ENCODE measurements at regions not wholly inside any gene's neighbourhood (a gene's known extent, or its start where the extent isn't known, plus 50 kb on each side); places are given as distances from the start of the nearest gene placed in this dataset.

DNA sequence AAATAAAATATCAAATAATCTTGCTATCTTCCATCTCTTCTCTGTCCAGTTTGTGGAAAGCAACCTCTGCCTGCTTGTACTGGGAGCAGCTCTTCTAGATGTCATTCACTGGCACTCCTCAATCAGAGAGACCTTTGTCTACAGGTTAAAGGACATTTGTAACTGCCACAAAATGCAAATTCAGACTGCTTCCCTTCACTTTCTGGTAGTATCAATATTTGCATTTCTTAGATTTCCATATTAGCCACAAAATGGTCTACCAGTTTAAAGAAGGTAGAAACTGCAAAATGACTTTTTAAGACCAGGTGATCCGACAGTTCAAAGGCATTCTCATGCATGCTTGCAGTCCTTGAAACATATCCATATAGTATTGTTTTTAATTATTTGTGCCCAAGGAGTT, 51.7 kb upstream of the RCN1 start:
- DNase-seq (ENCODE audit: low spot score): no peak

DNA sequence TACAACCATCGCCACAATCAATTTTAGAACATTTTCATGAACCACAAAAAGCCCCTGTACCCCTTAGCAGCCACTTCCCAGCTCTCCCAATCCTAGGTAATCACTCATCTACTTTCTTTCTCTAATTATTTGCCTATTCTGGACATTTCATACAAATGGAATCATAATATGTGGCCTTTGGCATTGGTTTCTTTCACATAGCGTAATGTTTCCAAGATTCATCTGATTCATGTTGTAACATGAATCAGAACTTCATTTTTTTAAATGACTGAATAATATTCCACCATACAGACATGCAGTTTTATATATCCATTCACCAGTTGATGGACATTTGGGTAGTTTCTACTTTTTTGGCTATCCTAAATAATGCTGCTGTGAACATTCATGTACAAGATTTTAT, 56.2 kb upstream of the RCN1 start:
- DNase-seq (ENCODE audit: low spot score): no peak

DNA sequence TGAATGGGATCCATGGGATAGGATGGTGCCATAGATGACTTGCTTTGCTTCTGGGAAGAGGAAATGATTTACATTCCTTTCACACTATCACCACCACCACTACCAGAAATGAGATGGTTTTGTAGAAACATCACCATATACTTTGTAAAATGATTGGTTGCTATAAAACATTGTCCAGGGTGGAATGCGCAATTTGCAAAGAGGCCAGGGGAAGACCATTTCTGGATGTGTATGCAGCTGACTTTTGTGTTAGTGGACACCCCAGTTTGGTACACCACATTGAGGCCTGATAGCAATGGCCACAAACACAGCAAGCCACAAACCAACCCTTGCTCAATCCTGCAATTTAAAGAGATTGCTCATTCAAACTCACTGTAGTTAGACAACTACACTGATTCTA, 56.7 kb upstream of the RCN1 start:
- peak; percentile 89 for DNase-seq (ENCODE audit: low spot score)

- DNase-seq (ENCODE audit: low spot score): no peak
These were observed 57.4 kb upstream of the RCN1 start for GRCh38 chr11:32033491-32033890.

DNA sequence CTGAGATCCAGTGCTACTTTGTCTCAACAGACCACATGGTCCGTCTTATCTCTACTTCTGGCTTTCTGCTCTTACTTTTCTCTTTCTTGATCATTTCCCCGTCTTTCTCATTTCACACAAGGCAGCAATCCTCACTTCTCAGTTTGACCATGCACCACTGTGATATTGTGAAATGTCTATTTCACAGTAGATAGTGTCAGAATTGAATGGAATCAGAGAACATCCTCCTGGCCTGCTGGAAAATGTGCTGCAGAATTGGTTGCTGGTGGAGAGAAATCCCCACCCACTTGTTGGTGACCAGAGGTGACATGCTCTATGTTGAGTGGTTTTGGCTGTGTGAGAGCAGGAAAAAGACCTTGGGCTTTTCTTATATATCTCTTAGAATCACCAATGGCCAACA, 57.8 kb upstream of the RCN1 start:
- no peak for DNase-seq (ENCODE audit: low spot score)

- no peak for DNase-seq (ENCODE audit: low spot score)
These were observed 58.4 kb upstream of the RCN1 start for GRCh38 chr11:32032478-32032877.

GRCh38 chr11:32032052-32032451, 58.8 kb upstream of the RCN1 start:
- DNase-seq (ENCODE audit: low spot score): no peak

GRCh38 chr11:32030875-32031503, 59.9 kb upstream of the RCN1 start:
- no peak for DNase-seq (ENCODE audit: low spot score)

GRCh38 chr11:32029721-32030120, 61.2 kb upstream of the RCN1 start:
- DNase-seq (ENCODE audit: low spot score): no peak

GRCh38 chr11:32028201-32028600, 62.7 kb upstream of the RCN1 start:
- no peak for DNase-seq (ENCODE audit: low spot score)

- DNase-seq (ENCODE audit: low spot score): no peak
These were observed 64.1 kb upstream of the RCN1 start for GRCh38 chr11:32026766-32027165.

GRCh38 chr11:32024948-32025347, 65.9 kb upstream of the RCN1 start:
- no peak for DNase-seq (ENCODE audit: low spot score)

DNA sequence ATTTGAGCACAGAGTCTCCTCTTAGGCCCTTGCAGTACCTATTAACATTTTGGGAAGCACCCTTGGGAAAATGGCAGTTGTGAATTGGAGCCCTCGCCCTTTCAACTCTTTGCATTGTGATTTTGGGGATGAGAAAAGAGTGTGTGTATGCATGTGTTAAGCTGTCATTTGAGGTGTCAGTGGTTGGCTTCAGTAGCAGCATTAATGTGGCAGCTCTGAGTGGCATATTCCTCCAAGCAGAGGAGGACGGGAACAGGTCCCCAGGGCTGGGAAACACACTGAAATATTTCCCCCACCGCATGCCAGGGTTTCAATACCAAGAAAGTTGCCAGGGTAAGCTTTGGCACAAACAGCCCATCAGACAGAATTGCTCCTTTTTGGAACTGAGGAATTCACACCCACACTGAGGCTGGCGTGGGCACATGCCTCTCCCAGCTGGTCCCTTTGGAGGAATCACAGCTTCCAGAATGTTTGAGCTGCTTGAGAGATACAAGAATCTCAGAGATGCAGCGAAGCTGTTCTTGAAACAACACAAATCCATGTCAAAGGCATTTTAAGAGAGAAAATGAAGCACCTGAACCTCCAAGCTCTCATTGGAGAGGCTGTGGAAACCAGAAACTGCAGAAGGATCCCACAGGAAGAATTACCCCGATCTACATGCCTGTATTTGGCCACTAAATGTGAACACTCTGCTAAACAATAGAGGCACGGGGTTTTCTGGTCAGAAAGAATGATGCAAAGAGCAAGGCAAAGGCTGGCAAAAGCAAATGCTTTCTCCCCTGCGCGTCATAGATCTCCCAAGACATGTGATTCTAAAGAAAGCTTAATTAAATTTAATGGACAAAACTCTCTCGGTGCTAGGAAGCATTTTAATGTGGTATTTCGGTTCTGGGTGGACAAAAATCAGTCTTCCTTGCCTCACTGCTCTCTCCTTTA, 67.2 kb upstream of the RCN1 start:
- no peak for DNase-seq (ENCODE audit: low spot score)

- DNase-seq (ENCODE audit: low spot score): no peak
These were observed 72.2 kb upstream of the RCN1 start for GRCh38 chr11:32018672-32019071.

DNA sequence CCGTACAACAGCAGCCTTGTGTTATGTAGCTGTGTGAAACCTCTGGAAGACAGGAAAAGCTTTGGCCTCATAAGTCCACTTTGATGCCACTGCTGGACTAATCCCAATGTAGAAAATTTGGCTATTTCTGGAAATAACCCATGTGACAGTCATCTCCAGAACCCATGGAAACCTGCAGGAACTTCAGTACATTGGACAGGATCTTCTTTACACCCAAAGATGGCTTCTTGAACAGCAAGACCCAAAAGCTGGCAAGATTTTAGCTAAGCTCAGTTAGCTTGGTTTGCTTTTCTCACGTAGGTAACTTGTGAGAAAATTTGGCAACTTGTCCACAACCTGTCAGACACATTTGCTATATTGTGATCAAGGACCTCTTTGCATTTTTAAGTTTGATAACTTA, 74.8 kb upstream of the RCN1 start:
- no peak for DNase-seq (ENCODE audit: low spot score)

DNA sequence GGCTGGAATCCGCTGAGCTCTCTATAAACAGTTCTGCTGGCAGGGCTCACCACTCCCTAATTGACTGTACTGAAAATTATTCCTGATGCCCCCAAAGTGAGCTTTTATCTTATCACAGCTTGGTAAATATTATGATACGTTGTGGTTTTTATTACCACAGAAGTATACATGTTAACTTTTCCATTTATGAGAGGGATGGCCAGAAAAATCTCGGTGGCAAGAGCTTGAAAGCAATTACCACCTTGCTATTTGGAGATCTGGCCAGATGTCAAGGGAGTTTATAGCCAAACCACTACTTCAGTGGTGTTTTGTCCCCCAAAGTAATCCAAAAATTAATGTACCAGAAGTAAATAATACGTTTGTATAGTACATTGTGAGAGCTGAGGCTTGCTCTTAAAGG, 75.4 kb upstream of the RCN1 start:
- no peak for DNase-seq (ENCODE audit: low spot score)

DNA sequence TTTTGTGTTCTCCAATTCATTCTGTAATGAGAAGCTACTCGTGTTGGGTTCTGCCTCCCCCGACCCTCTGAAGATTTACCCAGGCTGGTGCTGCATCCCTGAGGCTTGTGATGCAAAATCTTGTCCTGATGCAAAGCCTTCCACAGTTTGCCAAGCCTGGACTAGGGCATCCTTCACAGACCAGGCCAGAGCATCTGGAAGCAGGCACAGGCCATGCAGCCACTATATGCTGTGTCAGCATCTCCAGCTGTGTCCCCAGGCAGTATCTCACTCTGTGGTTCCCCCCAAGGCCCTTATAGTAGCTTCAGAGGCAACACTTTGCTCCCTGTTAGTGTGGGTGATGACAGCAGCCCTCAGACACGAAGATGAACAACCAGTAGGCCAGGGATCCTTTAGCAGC, 77.3 kb upstream of the RCN1 start:
- no peak for DNase-seq (ENCODE audit: low spot score)

DNA sequence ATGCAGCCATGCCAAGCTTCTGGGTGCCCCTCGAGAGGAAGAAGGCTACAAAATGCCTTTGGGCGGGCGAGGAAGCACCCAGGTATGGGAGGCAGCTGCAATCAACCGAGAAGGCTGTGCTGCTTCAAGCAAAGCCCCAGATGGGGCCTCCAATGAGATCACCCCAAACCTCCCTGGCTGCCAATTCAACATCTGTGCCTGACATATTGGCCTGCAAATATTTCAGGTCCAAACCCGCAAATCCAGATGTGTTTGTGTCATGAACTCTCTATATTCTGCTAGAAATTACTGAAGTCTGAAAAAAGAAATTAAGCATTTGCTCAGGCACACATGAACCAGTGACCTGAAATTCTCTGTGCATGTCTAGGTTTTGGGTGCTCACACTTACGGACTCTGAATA, 78.8 kb upstream of the RCN1 start:
- no peak for DNase-seq (ENCODE audit: low spot score)

- no peak for DNase-seq (ENCODE audit: low spot score)
These were observed 81.9 kb upstream of the RCN1 start for GRCh38 chr11:32008880-32009551.

- DNase-seq (ENCODE audit: low spot score): peak; percentile 69
These were observed 84.0 kb upstream of the RCN1 start for GRCh38 chr11:32006799-32007388.

- DNase-seq (ENCODE audit: low spot score): no peak
These were observed 85.0 kb upstream of the RCN1 start for GRCh38 chr11:32005786-32006416.

- DNase-seq (ENCODE audit: low spot score): no peak
These were observed 87.5 kb upstream of the RCN1 start for GRCh38 chr11:32003335-32003734.
